GM21619 (cell line): ENCODE measurements at regions not wholly inside any gene's neighbourhood (a gene's known extent, or its start where the extent isn't known, plus 50 kb on each side); places are given as distances from the start of the nearest gene placed in this dataset.

Experiments
- ATAC-seq: cut with Tn5 transposase; IDR thresholded peaks from one replicate; pipeline ENCODE4 v1.9.1; 2021; ENCODE audit not compliant: unreplicated experiment

GRCh38 chrX:39519566-39520301 lies 578.0 kb downstream of the BCOR start:
- ATAC-seq, result no peak

- ATAC-seq, result no peak
Measured at GRCh38 chrX:39525758-39526157, 572.0 kb downstream of the BCOR start.

- ATAC-seq, result no peak
Measured at GRCh38 chrX:39527025-39527424, 570.7 kb downstream of the BCOR start.

DNA sequence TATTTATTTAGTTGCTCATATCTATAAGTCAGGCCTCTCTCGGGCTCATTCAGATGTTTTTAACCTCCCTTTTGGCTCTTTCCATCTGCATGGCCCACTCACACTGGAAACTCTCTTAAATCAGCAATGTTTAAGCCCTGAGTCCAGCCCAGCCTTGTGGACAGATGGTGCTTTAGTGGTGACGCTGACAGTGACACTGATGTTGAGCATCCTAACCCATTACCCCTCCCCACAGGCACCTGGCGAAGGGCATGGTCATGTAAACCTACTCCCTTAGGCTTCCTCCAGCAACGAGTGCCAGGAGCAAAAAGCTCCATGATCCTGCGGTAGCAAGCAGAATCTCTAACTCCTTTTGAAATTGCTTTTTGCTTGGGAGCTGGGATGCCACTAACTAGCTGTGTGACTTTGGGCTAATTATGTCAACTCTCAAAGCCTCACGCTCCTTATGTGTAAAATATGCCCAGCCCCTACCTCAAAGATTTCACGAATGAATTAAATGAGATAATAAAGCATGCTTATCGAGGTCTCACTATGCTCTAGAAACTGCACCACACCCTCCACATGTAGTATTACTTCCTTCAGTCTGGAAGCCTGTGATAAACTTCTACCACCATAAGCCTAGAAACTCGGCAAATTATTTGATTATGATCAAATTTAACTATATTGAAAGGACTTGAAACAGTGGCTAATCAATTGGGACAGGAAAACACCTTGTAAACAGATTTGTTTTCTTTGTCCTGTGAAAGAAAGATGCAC lies 569.4 kb downstream of the BCOR start:
- ATAC-seq, result no peak

DNA sequence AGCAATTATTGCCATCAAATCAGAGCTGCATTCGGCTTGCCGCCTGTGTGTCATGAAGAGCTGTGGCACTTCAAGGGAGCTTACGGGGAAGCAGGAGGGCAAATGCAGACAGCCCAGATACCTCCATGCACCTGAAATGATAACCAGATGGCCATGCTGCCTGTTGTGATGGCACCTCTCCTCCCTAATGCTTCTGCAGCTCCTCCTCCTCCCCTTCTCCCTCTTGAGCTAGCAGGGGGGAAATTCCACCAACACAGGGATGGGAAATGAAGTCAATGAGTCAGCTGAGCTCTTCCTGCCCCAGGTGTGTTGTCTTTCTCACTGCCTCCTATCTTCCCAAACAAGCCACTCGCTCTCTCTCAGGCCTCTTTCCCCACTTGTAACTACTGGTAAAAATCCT lies 565.0 kb downstream of the BCOR start:
- ATAC-seq, result no peak

GRCh38 chrX:39534949-39535348 lies 562.8 kb downstream of the BCOR start:
- no peak for ATAC-seq

- no peak for ATAC-seq
Measured at GRCh38 chrX:39536211-39536610, 561.5 kb downstream of the BCOR start.

DNA sequence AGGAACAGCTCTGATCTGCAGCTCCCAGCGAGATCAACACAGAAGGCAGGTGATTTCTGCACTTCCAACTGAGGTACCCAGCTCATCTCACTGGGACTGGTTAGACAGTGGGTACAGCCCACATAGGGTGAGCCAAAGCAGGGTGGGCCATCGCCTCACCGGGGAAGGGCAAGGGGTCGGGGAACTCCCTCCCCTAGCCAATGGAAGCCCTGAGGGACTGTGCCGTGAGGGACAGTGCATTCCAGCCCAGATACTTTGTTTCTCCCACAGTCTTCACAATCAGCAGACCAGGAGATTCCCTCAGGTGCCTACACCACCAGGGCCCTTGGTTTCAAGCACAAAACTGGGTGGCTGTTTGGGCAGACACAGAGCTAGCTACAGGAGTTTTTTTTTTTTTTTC lies 555.9 kb downstream of the BCOR start:
- ATAC-seq, result no peak

DNA sequence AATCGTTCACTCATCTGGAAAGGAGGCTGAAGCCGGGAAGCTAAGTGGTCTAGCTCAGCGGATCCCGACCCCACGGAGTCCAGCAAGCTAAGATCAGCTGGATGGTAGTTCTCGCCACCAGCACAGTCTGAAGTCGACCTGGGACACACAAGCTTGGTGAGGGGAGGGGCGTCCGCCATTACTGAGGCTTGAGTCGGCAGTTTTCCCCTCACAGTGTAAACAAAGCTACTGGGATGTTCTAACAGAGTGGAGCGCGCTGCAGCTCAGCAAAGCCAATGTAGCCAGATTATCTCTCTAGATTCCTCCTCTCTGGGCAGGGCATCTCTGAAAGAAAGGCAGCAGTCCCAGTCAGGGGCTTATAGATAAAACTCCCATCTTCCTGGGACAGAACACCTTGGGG lies 555.4 kb downstream of the BCOR start:
- ATAC-seq, result no peak

DNA sequence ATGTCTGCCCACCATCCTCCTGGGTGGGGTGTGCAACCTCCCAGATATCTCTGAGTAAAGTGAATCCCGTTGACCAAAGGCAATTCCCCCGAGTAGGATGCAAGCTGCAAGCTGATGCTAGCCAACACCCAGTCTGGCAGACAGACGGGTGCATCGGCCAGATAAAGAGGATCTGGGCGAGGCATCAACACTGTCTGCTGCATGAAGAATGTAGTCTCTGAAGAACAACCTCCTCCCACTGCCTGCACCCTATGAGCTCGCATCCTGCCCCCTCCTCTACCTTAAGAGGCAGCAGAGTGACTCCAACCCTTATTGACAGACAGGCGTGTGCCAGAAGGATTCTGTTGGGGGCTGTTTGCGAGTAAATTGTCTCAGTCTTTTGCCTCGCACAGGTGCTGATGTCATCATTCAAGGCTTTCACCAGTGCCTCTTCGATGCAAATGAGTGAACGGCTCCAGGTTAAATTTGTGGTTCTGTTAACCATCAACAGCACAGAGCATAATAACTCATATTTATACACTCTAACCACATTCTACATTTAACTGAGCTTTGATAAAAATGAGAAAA lies 546.9 kb downstream of the BCOR start:
- ATAC-seq, result no peak

DNA sequence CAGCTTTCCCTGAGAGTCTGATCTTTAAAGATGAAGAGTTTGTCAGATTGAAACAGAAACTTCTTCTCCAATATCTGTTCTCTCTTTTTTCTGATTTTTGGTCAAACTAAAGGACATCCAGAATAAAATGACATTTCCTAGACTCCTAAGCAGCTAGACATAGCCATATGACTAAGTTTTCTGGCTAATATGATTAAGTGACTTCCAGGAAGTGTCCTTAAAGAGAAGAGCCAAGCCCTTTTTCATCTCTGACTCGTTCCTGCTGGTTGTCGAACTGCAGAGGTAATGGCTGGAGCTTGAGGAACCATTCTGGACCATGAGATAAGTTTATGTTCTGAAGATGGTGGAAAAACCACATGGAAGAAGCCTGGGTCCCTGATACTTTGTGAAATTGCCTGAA lies 546.0 kb downstream of the BCOR start:
- no peak for ATAC-seq

DNA sequence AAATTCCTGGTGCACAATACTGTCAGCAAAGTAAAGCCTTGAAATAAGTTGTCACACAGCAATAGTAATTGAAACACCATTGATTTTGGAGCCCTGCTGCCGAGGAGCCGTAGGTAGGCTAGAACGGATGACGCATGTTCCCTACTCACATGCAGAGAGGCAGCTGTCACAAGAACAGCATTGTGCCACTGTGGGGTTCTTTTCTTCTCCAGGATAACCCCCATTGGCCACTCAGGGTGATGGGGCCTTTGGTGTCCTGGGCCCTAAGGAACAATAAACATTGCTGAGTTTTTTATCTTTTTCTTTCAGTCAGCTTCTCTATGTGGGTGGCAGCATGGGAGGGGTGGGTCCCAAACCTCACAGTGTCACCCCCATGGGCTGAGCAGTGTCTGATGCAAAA lies 542.3 kb downstream of the BCOR start:
- no peak for ATAC-seq

DNA sequence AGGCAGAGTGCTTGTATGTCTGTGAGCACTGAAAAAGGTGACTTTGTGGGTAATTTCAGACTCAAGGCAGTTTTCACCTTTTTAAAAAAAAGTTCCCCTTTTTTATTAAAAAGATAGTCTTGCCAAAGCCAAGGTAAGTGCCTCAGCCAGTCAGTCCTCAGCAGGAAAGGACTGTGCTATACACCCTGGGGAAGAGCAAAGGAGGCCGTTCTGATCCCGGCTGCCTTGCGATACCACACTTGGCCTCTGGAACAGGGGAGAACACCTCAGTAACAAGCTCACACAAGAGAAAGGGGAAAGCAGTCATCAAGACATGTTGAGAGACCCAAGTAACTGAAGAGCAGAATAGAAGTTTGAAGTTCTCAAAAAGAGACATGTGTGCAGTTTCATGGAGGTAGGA lies 541.7 kb downstream of the BCOR start:
- no peak for ATAC-seq

- ATAC-seq, result no peak
Measured at GRCh38 chrX:39559229-39559628, 538.5 kb downstream of the BCOR start.

GRCh38 chrX:39560271-39560670 lies 537.5 kb downstream of the BCOR start:
- ATAC-seq, result no peak

GRCh38 chrX:39563178-39563577 lies 534.6 kb downstream of the BCOR start:
- ATAC-seq, result no peak

- ATAC-seq, result no peak
Measured at GRCh38 chrX:39564751-39565150, 533.0 kb downstream of the BCOR start.

- no peak for ATAC-seq
Measured at GRCh38 chrX:39574178-39574577, 523.6 kb downstream of the BCOR start.

DNA sequence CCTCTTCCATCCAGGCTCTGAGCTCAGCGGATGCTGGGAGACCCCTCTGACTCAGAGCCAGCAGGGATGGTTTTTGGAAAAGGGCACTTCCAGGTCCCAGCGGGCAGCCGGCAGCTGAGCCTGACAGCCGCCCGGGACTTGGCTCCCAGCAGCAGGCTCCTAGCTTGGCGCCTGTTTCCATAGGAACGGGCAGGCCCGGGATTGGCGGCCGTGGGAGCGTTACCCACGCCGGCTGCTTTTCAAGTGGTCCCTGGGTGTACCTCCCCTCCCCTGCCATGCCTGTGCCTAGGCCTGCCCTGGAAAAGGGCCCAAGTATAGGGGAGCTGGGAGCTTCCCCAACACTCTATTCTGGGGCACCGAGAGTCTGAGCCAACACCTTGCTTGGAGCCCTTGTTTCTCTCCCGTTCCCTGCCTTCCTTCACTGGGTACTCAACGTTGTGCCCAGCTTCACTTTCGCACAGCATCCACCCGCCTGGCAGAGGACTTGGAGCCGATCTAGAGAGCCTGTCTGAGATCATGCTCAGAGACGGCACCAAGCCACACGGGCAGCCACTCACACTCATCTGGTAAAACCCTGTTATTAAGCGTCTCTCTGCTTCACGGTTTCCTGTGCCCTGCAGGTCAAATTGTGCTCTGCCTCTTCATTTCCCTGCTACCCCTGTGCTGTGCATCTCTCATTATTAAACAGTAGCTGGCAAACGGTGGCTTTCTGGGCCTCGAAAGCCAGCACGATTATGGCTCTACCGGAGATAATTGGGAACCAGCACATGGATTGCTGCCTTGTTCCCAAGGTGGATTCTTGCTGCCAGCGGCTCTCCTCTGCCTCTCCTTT lies 521.5 kb downstream of the BCOR start:
- no peak for ATAC-seq

GRCh38 chrX:39577206-39577984 lies 520.4 kb downstream of the BCOR start:
- ATAC-seq, result no peak
